HG03025 (cell line): ENCODE measurements at regions not wholly inside any gene's neighbourhood (a gene's known extent, or its start where the extent isn't known, plus 50 kb on each side); places are given as distances from the start of the nearest gene placed in this dataset.
"Not testable (repeated sequence)": the region's sequence is repeated elsewhere in the genome, so short reads cannot be mapped to it uniquely, and the experiment has no call there.

Experiments used
- ATAC-seq: cut with Tn5 transposase; IDR thresholded peaks from one replicate; pipeline ENCODE4 v1.9.1; 2021; ENCODE audit warnings: mild to moderate bottlenecking, moderate library complexity; ENCODE audit not compliant: unreplicated experiment, low FRiP score

DNA sequence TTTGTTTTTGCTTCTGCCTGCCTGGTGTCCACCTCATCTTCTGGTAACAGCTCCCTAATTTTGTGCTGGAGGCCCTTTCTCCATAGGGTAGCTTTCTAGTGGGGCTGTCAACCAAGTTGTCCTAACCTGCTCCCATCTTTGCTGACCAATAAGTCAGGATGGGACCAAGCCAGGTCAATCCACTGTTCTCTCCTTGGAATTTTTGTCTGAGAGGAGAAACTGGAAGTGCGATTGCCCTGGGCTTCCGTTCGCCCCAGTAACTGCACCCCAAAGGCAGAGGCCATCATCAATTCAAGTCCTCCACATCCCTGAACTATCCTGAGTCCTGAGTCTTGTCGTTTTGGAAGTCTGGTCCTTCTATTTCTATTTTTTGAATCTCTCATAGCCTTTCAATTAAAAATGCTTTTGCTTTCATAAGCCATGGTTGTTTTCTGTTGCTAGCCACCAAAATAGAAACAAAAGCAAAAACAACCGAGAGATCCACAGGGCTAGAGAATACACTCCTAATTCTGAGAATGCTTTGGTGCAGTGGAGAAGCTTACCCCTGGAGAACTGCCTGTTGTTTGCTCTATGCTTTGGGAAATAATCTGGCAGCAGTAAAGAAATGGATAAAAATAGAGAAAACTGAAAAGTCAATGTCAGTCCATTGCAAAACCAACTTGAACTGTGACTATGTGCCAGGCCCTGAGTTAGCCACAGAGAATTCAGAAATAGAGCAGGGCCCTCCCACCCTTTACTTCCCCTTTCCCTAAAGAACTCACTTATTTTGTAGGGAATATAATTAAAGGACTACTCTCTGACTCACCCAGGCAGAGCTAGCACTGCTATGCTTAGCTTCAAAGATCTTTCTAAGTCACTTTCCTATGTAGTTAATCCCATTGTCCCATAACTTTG is 368.1 kb downstream of the CXCL12 start:
- ATAC-seq = no peak

DNA sequence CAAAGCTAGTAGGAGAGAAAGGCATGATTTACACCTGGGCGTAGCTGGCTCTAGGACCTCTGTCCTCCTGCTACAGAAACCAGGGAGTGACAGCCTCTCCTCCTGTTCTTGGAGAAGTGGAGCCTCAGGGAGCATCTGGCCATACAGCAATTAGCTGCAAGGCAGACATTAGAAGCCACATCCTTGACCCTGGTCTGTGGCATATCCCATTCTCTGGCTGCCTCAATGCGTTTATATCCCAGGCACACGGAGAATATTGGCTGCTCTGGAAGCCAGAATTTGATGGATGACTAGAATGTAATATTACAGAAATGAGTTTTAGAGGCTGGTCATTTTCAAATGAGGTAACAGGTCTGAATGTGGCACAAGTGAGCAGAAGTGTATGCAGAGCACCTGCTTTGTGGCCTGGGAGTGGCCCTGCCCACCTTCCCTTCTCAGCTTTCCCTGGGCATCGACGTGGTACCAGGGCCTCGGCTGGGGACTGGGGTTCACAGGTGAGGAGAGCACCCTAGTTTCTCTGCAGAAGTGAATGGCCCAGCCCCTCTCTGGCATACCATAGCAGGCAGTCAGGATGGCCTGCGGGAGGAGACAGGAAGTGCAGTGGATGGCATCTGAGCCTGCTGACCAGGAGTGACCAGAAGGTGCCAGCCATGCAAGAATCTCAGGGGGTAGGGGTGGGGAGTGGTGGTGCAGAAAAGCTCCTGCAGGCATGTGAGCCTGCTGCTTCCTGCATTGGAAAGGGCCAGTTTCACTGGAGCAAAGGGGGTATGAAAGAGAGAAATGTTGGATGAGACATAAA is 367.2 kb upstream of the ZNF32 start:
- no peak for ATAC-seq

DNA sequence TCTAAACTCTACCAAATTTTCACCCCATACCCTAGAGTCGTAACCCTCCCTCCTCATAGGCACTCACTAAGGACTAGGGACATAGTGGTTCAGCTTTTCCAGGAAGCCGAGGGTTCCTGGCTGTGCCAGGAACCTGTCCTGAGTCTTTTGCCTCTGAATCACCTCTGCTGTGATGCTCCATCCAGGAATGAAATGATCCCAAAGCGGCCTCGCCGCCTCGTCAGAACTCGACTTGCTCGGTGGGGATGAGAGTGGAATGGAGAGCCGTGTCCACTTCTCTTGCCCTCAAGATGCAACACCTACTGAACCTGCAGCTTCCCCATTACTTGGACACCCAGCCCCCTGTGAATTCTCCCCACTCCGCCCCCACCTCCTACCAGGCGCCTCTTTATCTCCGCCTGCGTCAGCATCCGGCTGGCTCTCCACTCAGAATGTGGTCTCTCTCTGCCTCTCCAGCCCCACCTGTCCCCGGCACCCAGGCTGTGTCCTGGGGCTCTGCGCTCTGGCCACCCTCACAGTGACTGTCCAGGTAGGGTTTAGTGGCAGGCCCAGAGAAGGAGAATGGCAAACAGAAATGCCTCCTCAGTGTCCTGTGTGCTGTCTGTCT is 366.1 kb upstream of the ZNF32 start:
- ATAC-seq = no peak

DNA sequence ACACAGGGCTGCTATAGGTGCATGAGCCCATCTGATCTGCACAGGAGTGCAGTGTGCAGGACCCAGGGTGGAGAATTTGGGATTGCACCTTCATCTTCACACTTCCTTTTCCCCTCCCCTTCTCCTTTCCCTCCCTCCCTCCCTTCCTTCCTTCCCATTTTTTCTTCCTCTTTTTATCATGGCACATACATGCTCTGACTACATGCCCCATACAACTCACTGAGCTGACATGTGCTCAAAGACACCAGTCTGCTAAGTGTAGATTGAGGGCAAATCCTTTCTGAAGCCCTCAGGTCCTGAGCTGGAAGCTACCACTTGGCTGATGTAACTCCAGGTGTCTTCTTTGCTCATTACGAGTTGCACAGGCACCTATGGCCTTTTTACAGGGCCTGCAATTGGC is 365.3 kb upstream of the ZNF32 start:
- no peak for ATAC-seq

DNA sequence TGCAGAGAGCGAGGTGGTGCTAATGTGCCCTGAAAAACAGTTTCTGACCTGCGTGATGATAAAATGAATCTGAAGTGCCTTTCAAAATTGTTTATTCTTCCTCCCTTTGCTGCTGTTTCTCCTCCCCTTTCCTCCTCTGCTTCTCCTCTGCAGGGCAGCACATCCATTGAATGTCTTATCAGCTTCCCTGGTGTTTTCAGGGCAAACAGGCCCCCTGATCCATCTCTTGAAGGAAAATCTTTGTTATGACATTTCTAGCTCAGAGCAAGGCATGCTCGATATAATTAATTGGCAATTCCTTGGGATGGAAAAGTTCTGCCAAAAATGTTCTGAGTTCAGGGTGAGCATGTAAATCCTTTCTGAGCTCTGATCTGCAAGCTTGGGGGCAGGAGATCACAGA is 364.2 kb upstream of the ZNF32 start:
- no peak for ATAC-seq

DNA sequence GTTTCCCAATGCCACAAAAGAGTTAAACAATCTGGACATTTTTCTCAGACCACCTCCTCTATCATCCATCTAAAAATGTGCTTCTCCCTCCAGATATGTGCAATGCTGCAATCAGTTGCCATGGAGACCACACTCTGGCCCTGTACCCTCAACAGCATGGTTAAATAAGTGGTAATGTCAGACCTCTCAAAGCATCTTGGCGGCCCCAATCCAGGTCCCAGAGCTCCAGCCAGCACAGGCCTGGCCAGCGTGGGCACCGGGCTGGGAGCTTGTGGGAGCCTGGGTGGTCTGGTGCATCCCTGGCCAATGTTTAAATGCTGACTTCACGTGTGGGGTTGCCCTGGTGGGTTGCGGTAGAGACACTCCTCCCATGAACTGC is 362.9 kb upstream of the ZNF32 start:
- no peak for ATAC-seq

DNA sequence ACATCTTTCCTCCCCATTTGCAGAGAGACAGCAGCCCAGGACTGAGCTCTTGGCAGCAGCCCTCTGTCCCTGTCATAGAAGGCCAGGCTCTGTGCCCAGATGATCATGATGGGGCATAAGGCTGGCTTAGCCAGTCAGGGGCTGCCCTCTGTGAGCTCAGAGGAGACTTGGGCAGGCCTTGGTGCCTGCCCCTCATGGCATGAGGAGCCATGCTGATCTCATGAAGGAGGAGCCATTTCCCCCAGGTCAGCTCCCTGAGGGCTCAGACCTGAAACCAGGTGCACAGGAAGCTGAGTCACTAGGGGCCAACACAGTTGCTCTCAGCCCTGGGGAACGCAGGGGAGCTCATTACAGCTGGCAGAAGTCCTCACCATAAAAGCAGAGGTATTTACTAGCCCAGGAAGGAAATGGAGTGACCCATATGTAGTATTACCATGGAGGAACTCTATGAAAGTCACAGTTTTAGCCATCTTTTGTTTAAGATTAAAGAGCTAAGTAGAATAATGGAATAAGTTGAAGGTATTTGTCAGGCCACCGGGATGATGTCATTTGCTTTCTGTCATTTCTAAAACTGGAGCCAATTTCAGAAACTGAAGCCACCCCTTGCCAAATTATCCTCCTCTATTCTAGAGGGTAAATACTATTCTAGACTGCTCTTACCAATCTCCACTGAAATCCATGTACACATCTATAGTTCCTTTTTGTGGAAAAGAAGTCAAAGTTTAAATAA is 362.4 kb upstream of the ZNF32 start:
- peak; percentile 95 for ATAC-seq

DNA sequence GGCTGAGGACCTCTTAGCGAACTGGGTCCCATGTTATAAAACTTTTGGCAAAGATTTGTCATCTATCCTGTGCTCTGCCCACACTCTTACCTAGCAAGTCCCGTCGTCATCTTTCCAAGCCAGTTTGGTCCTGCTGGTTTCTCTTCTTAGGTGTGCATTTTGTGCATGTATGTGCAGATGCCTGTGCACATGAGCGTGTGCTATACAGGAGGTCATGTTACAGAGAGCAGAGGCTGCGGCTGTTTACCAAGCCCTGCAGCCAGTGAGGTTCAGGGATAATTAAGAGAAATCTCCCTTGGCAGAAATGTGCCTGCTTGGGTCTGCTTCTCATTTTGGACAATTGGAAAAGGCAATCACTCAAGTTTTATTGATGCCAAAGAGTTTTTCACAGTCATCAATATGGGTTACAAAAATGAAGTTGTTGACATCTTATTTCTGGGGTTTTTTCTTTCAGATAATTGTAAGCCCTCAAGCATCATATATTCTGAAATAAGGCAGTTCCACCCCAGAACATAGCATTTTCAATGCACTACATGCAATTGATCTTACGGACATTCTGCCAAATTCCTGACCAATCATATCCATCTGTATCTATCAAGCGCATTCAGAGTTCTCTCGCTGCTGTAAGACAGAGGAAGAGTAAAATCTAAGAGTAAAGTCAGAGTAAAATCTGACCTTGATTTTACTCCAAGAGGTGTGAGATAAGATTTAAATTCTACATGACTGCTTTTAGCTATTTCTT is 361.4 kb upstream of the ZNF32 start:
- no peak for ATAC-seq

DNA sequence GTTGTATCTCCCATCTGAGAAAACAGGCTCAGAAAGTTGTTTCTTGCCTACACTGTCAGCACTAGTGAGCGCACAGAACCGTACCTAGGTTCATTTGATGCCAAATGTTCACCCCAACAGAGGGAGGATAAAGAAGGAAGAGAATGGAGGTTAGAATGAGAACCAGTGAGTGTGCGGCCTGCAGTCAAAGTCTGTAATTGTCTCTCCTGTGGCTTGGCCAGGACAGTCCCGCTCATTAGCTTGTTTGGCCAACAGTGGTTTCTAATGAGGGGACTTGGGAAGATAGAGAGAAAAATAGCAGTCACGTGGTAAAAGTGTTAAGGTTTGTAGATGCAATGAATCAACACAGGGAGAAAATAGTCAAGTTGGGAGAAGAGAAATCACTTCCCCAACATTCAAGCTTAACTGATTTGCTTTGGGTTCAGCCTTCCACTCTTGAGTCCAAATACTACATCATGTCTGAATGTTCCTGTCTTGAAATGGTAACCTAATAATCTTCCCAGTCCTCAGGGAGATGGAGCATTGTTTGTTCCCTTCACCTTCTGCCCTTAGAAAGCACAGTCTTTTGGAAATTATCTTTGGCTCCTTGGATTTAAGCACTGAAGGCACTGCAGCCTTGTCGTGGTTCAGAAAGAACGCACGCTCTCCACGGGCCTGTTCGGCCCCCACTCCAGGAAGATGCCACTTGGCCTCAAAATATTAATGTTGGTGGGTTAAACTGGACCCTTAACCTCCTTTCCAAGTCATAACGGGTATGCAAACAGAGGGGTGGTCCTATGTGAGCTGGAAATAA is 360.4 kb upstream of the ZNF32 start:
- no peak for ATAC-seq

DNA sequence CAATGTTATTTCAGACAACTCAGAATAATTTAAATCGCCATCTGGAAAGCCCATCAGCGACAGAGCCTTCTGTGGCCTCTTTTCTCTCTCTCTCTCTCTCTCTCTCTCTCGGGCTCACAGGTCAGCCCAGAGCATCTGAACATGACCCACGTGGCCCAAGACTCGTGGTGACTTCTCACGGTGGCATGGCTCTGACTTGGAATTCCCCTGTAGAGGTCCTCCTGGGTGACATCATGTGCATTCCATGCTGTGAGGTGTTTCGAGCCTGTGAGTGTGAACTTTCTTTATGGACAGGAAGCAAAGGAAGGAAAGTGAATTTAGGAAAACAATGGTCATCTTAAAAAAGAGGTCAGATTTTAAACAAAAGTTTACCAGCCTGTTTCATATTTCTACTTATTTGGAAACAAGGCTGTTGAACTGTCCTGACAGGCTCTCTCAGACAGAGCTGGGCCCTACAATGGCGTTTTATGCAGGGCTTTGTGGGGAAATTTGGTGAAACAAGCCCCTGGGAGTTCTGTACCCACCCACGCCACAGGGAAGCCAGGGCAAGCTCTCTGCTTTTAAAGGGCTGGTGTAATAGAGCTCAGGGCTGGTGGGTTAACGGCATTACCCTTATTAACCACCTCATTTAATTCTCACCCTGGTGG is 359.7 kb upstream of the ZNF32 start:
- no peak for ATAC-seq

DNA sequence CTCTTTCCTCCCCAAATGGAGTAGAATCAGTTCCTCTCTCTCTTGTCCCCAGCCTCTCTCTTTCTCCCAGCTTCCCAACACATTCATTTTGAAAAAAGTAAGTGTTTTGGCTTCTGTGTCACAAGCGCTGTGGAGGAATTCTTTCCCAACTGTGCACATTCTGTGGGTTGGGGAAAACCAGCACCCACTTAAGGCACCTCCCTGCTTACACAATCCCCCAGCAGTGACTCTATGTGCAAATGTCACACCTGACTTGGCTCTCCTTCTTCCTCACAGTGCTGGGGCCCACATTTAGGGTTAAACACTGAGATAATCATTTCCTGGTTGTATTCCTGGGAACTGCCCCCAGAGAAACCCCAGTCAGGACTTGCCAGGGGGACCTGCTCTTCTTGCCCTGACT is 358.1 kb upstream of the ZNF32 start:
- no peak for ATAC-seq

DNA sequence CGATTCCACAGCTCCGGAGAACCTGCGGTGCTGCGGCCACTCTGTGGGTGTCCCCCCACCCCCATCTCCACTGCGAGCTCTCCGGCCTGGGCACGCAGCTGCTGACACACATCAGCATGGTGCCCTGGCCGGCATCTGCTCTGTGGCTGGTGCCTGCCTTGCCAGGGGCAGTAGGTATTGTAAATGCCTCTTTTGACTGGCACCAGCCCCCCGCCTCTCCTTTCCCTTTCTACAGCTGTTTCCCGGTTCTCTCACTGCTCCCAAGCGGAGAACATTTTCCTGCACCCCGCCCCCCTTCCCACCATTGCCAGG is 357.1 kb upstream of the ZNF32 start:
- ATAC-seq = no peak

DNA sequence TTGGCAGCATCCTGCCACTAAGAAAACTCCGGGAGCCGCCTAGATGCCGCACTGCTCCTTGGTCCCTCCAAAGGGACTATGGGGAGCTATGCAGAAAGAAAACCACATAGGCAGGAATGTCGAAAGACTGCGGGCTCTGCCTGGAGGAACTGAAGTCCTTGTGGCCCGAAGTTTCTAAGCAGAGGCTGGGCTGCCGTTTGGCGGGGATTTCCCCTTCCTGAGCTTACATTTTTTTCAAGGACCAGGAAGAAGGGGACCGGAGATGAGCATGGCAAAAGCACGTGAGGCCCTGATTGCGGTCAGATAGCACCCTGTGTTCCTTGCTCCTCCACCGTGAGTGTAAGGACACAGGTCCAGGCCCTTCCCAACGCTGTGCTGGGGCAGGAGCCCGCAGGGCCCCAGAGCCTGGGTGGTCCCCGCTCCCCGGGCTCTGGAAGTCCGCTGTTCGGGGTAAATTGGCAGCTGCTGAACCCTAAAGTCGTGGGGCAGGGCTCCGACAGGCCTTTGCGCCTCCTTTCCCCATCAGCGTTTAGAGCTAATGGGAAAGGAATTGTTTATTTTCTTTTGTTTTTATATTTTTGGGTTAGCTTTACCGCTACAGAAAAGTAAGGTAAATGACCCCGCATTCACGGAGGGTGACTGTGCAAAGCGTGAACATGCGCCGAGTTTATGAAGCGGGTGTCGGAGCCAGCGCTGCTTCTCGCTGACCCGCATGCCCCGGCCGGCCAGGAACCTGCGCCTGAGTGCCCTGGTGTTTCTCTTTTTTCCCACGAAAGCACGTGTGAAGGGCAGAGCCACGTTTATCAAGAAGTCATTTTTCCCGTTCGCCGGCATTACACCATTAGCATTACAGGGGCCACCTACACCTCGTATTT is 356.5 kb upstream of the ZNF32 start:
- ATAC-seq = no peak

DNA sequence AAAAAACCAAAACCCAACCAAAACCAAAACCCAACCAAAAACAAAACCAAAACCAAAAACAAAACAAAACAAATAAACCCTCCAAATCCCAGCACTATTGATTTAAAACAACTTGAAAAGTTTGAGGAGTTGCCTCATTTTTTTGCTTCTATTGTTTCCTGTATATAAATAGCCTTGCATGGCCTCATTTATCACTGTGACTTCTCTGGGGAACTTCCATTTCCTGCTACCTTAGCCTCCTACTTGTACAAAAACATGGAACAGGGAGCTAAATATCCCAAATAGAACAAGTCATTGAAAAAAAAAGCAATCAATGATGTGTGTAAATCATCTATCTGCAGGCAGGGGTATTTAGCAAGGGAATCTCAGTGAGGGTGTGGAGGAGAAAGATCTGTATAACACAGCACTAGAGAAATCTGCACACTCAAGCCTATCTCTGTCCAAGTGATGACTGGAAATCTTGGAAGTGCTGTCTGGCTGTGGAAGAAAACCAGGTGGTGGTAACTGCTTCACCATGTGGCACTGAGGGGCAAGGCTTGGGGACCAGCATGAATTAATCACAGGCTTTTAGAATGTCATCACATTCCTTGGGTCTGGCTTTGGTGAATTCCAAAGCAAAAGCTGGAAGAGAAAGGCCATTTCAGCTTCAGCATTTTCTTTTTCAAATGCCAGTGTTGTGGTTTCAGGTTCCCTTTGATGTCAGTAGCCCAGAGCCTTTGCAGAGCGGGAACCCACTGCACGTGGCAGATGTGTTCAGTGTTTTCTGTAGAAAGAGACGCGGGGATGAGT is 349.5 kb upstream of the ZNF32 start:
- no peak for ATAC-seq

DNA sequence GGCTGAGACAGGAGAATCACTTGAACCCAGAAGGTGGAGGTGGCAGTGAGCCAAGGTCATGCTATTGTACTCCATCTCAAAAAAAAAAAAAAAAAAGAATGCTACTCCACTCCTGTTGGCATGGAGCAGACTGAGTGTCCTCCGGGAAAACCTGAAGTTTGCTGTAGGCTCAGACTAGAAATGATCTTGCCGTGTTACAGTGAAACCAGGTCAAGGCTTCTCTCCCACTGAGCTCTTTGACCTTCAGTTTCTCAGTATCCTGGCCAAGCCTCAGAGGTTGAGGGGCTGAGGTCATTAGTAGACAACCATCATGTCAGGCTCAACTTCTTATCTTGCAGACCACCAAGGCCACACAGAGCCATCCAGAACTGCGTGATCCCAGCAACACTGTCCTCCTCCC is 348.6 kb upstream of the ZNF32 start:
- ATAC-seq = no peak

DNA sequence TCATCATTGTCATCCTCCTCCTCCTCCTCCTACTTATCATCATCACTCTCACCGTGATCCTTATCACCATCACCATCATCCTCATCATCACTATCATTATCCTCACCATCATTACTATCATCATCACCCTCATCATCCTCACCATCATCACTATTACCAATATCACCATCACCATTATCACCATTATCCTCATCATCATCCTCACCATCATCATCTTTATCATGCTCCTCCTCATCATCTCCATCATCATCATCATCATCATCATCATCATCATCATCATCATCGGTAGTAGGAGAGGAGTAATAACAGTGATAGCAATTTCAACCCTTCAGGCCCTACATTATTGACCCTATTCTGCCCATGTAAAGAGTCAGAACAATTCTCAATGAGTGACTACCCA is 345.9 kb upstream of the ZNF32 start:
- ATAC-seq = no peak

DNA sequence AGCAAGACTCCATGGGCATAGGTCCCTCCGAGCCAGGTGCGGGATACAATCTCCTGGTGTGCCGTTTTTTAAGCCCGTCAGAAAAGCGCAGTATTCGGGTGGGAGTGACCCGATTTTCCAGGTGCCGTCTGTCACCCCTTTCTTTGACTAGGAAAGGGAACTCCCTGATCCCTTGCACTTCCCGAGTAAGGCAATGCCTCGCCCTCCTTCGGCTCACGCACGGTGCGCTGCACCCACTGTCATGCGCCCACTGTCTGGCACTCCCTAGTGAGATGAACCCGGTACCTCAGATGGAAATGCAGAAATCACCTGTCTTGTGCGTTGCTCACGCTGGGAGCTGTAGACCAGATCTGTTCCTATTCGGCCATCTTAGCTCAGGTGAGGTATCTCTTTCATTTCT is 344.1 kb upstream of the ZNF32 start:
- not testable (repeated sequence) for ATAC-seq
